ENCODE measurements at regions not wholly inside any gene's neighbourhood (a gene's known extent, or its start where the extent isn't known, plus 50 kb on each side); places are given as distances from the start of the nearest gene placed in this dataset.

- TF ChIP-seq CTCF (IDR thresholded peaks at IDR 0.05; ENCODE audit: poor library complexity, severe bottlenecking) (no peak), POLR2AphosphoS5 (IDR thresholded peaks at IDR 0.05) (no peak), REST (IDR thresholded peaks at IDR 0.05; ENCODE audit: borderline replicate concordance) (no peak), TAF1 (IDR thresholded peaks at IDR 0.05; ENCODE audit: low read depth) (no peak), EZH2 (IDR thresholded peaks at IDR 0.05; ENCODE audit: borderline replicate concordance, insufficient read depth, low read length, poor library complexity, severe bottlenecking) (no peak), EP300 (conservative IDR thresholded peaks at IDR 0.05; ENCODE audit: poor library complexity, severe bottlenecking) (no peak), SMC3 (conservative IDR thresholded peaks at IDR 0.05; ENCODE audit: poor library complexity) (no peak), MXI1 (conservative IDR thresholded peaks at IDR 0.05; ENCODE audit: poor library complexity, severe bottlenecking) (no peak)
Observed at GRCh38 chr1:67524143-67525052, 94.2 kb upstream of the SERBP1 start.

Data from neural cell (in vitro differentiated cells).